ENCODE measurements at regions not wholly inside any gene's neighbourhood (a gene's known extent, or its start where the extent isn't known, plus 50 kb on each side); places are given as distances from the start of the nearest gene placed in this dataset.

GRCh38 chr12:115176741-115177400 is 492.9 kb upstream of the TBX3 start:
- no peak for DNase-seq (ENCODE audit: low spot score)

GRCh38 chr12:115174920-115175319 is 490.9 kb upstream of the TBX3 start:
- DNase-seq (ENCODE audit: low spot score): no peak

GRCh38 chr12:115172521-115172920 is 488.5 kb upstream of the TBX3 start:
- no peak for DNase-seq (ENCODE audit: low spot score)

GRCh38 chr12:115169981-115170380 is 486.0 kb upstream of the TBX3 start:
- no peak for DNase-seq (ENCODE audit: low spot score)

- DNase-seq (ENCODE audit: low spot score): no peak
Observed at GRCh38 chr12:115166698-115167315, 482.8 kb upstream of the TBX3 start.

- DNase-seq (ENCODE audit: low spot score): no peak
Observed at GRCh38 chr12:115163710-115164109, 479.7 kb upstream of the TBX3 start.

- DNase-seq (ENCODE audit: low spot score): no peak
Observed at GRCh38 chr12:115160271-115161128, 476.5 kb upstream of the TBX3 start.

GRCh38 chr12:115158816-115159215 is 474.8 kb upstream of the TBX3 start:
- DNase-seq (ENCODE audit: low spot score): peak; percentile 17

- peak; percentile 71 for DNase-seq (ENCODE audit: low spot score)
Observed at GRCh38 chr12:115155665-115156645, 472.0 kb upstream of the TBX3 start.

GRCh38 chr12:115149685-115150378 is 465.9 kb upstream of the TBX3 start:
- DNase-seq (ENCODE audit: low spot score): peak; percentile 2

GRCh38 chr12:115149279-115149678 is 465.3 kb upstream of the TBX3 start:
- DNase-seq (ENCODE audit: low spot score): no peak

- no peak for DNase-seq (ENCODE audit: low spot score)
Observed at GRCh38 chr12:115147916-115148315, 463.9 kb upstream of the TBX3 start.

GRCh38 chr12:115146453-115146852 is 462.5 kb upstream of the TBX3 start:
- no peak for DNase-seq (ENCODE audit: low spot score)

GRCh38 chr12:115144425-115144824 is 460.4 kb upstream of the TBX3 start:
- no peak for DNase-seq (ENCODE audit: low spot score)

GRCh38 chr12:115140981-115141655 is 457.1 kb upstream of the TBX3 start:
- DNase-seq (ENCODE audit: low spot score): no peak

- no peak for DNase-seq (ENCODE audit: low spot score)
Observed at GRCh38 chr12:115137812-115138521, 454.0 kb upstream of the TBX3 start.

- DNase-seq (ENCODE audit: low spot score): no peak
Observed at GRCh38 chr12:115135800-115136211, 451.8 kb upstream of the TBX3 start.

- DNase-seq (ENCODE audit: low spot score): no peak
Observed at GRCh38 chr12:115134298-115134697, 450.3 kb upstream of the TBX3 start.

GRCh38 chr12:115132905-115133304 is 448.9 kb upstream of the TBX3 start:
- DNase-seq (ENCODE audit: low spot score): no peak

- DNase-seq (ENCODE audit: low spot score): no peak
Observed at GRCh38 chr12:115132145-115132544, 448.2 kb upstream of the TBX3 start.
